Stimulated activated CD4-positive, alpha-beta T cell treated with anti-CD3 and anti-CD28 coated beads, TNF-alpha, amount 100 ng/mL, for 48 hours (primary cell): ENCODE measurements at regions not wholly inside any gene's neighbourhood (a gene's known extent, or its start where the extent isn't known, plus 50 kb on each side); places are given as distances from the start of the nearest gene placed in this dataset.
"Not testable (repeated sequence)": the region's sequence is repeated elsewhere in the genome, so short reads cannot be mapped to it uniquely, and the experiment has no call there.

Experiments used
- DNase-seq, 3 donors: peaks; one replicate each; pipeline ENCODE4 v3.0.0-alpha.2; 2020; ENCODE audit warnings: low read depth in 3 of 3

- no peak for DNase-seq
These were observed 1062.9 kb upstream of the EPHA6 start for GRCh38 chr3:95751509-95751908.

DNA sequence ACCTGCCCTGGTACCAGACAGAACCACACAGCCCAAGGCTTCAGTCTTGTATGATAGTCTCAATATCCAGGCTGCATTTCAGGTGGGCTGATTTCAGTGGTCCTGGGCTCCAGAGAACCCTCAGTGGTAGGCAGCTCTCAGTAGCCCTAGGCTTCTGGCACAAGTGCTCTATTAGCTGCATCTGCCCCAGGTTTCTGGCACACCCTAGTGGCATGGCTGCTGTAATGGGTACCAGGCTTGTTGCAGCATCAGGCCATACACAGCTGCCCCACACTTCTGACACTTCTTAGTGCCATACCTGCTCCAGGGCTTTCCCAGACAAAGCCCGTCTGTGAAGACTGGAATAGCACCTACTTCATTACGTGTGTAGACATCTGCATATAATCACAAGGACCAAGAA lies 1062.2 kb upstream of the EPHA6 start:
- DNase-seq, result no peak

DNA sequence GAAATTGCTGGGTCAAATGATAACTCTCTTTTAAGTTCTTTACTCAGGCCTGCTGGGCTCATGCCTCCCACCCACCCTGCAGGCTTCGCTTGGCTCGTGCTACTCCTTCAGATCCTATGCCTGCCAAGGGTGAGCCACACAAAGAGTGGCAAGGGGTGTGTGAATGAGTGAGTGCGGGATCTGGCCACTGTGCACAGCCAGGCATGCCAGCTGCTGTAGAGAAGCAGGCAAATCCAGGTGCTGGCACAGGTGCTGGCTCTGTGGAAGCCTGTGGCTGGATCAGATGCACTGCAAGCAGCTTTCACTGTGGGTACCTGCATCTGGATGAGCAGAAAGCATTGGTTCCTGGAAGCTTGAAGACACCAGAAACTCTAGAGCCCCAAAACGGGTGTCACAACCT lies 1055.7 kb upstream of the EPHA6 start:
- DNase-seq, result no peak

DNA sequence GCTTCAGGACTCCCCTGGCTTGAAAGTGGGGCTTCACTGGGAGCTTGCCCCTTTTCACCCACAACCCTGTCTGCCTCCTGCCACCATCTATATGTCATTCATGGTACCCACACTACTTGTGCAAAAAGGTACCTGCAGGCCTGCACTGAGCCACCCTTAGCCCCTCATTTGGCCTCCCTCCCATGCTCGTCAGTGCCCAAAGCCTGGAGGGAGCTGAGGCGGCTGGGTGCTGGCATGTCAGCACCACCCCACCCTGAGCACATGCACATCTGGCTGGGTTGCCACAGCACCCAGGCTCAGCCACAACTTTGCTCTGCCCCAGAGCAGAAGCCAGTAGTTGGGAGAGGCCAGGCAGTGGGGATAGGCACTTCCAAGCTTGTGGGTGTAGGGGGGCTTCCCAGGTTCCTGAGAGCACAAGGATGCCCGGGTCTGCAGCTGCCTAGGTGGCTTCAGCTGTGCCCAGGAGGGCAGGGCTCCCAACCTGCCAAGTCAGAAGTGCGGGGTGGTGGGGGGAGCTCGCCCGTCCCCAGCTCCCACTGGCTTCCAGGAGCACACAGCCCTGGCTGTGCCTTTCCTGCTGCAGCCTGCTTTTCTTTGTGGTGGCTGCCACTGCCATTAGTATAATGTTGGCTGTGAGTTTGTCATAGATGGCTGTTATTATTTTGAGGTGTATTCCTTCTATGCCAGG lies 1054.6 kb upstream of the EPHA6 start:
- DNase-seq, result no peak

DNA sequence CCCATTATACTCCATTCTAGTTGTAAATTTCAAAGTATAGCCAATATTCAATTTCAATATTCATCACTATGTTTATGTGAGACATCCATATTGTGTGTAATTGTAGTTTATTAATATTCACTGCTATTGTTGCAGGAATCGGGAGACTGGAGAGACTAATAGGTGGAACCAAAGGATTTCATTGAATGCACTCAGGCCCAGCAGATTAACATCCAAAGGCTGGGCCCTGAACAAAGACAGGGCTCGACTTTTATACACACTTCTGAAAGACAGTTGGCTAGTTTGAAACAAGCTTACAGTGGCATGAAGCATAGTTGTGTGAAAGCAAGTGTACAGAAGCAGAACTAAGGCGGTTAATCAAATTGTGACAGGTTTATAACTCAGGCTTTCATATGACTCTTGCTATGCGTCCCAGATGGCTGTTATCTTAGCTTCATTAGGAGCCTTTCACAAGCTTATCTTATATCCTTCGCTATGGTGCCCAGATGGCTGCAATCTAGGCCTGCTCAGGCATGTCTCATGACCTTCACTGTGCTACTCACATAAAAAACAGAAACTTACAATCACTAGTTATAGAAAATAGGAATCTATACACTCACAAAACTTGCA lies 1038.8 kb upstream of the EPHA6 start:
- no peak for DNase-seq

DNA sequence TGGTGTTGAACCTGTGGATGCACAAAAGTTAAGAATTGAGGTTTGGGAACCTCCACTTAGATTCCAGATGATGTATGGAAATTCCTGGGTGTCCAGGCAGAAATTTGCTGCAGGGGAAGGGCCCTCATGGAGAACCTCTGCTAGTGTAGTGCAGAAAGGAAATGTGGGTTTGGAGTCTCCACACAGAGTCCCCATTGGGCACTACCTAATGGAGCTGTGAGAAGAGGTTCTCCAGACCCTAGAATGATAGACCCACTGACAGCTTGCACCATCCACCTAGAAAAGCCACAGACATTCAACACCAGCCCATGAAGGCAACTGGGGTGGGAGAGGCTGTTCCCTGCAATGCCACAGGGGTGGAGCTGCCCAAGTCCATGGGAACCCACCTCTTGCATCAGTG lies 1032.8 kb upstream of the EPHA6 start:
- no peak for DNase-seq

DNA sequence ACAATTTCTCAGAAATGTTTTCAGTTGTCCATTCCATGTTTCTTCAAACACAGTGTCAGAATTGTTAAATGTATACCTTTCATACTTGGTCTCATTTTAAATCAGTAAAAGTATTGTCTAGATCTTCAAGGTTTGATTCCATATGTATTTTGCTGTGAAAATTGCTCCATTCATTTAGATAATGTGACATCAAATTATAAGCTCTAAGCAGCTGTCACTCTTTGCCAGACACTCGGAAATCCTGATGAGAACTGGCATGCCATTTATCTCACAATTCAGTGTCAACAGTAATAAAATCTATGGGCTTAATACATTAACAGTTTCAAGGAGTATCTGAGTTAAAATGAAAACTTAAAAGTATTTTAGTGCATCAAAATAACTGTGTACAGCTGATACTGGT lies 1025.3 kb upstream of the EPHA6 start:
- DNase-seq, result no peak

DNA sequence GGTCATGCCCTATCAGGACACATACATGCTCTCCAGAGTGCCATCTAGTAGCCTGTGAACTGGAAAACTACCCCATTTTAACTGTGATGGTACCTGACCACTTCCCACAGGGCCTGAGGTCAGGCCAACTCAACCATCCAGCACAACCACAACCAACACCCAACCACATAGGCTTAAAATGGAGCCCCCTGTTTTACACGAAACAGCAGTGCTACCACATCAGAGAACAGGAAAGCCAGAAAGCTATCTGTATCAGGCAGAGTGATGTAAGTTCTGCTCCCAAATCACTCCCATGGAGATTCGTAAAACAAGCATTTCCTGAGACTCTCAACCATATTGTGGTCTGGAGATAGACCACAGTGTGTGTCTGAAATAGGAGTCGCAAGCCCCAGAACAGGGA lies 1017.3 kb upstream of the EPHA6 start:
- DNase-seq, result no peak

GRCh38 chr3:95798628-95799027 lies 1015.8 kb upstream of the EPHA6 start:
- DNase-seq, result no peak

DNA sequence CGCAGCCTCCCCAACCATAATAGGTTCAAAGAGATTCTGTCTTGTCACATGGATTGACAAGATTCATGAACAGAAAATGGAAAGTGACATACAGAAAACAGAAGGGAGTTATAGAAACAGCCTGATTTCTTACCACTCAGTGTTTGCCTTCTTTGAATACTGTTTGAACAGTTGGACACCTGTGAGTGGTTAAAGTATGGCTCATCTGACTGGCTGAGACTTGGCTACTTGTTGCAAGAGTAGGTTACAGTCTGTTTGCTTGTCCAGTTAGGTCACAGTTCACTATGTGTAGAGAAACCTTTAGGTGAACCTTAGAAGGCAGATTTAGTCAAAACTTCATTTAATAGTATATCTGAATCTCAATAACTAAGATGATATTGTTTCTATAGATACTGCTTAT lies 1003.9 kb upstream of the EPHA6 start:
- no peak for DNase-seq

GRCh38 chr3:95813244-95813643 lies 1001.1 kb upstream of the EPHA6 start:
- no peak for DNase-seq

DNA sequence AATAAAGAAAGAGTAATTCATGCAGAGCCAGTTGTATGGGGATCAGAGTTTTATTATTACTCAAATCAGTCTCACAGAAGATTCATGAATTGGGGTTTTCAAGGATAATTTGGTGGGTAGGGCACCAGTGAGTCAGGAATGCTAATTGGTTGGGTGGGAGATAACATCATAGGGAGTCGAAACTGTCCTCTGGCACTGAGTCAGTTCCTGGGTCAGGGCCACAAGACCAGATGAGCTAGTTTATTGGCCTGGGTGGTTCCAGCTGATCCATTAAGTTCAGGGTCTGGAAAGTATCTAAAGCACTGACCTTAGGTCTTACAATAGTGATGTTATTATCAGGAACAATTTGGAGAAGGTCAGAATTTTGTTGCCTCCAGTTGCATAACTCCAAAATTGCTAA lies 998.6 kb upstream of the EPHA6 start:
- DNase-seq, result no peak

GRCh38 chr3:95826419-95826818 lies 988.0 kb upstream of the EPHA6 start:
- DNase-seq, result no peak

GRCh38 chr3:95832146-95832545 lies 982.2 kb upstream of the EPHA6 start:
- no peak for DNase-seq

DNA sequence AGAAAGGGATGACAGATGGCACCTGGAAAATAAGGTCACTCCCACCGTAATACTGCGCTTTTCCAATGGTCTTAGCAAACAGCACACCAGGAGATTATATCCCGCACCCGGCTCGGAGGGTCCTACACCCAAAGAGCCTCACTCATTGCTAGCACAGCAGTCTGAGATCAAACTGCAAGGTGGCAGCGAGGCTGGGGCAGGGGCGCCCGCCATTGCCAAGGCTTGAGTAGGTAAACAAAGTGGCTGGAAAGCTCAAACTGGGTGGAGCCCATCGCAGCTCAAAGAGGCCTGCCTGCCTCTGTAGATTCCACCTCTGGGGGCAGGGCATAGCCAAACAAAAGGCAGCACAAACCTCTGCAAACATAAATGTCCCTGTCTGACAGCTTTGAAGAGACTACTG lies 953.8 kb upstream of the EPHA6 start:
- not testable (repeated sequence) for DNase-seq

DNA sequence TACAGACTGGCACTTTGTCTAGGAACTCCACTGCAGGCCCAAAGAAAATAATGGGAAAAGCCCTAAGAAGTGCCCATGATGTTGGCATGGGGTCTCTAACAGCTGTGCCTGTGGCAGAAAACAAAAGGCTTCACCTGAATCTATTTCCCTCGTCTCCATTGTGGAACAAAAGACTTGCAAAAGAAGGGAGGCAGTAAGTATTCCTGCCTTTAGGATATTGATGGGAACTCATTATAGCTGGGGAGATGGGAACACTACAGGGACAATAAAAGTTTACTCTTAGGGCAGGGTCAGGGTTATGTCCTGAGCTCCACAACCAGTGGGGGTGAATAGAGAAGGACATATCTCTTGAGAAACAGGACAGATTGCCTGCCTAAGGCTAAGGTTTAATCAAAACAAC lies 930.6 kb upstream of the EPHA6 start:
- no peak for DNase-seq

DNA sequence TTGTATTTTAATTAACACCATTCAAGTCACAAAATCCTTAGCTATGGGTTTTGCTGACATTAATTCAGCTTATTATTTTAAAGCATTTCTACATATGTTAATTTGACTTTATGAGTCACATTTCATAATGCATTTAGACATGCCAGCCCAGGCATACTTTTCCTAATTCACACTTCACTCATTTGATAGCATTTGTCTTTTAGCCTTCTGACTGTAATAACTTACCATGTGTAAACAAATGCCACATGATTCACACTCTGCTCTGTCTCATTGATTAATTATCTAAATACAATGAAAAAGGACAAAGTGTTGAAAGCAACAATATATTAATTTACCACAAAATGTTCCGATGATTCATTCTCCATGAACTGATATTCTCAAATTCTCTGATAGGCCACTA lies 927.8 kb upstream of the EPHA6 start:
- no peak for DNase-seq

DNA sequence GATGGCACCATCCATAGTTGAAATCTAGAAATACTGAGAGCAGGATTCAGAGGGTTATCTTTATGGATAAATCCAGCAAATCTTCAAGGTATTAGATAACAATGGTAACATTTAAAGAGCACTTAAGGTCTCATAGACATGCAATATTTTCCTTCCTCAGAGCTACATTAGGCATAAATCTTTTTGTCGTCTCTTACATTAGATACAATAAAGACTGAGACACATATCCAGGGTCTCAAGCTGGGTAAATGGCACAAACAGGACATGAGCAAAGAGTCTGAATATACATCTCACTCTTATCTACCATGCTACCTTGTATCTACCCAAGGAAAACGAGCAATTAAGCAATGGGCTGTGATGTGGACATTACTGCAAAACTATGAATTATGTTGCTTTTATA lies 927.3 kb upstream of the EPHA6 start:
- no peak for DNase-seq

- DNase-seq, result no peak
These were observed 919.6 kb upstream of the EPHA6 start for GRCh38 chr3:95894820-95895219.

GRCh38 chr3:95899494-95899893 lies 914.9 kb upstream of the EPHA6 start:
- DNase-seq, result no peak

DNA sequence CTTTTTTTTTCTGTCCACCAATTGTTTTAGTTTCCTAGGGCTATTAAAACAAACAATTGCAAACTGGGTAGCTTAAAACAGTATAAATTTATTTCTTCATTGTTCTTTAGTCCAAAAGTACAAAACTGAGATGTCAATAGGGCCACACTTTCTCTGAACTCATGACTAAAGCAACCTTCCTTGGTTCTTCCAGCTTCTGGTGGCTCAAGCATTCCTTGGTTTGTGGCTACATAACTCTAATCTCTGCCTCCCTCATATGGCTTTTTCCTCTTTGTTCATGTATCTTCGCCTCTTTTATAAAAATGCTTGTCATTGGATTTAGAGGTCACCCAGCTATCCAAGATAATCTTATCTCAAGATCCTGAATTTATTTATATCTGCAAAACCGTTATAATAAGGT lies 914.5 kb upstream of the EPHA6 start:
- DNase-seq, result no peak

DNA sequence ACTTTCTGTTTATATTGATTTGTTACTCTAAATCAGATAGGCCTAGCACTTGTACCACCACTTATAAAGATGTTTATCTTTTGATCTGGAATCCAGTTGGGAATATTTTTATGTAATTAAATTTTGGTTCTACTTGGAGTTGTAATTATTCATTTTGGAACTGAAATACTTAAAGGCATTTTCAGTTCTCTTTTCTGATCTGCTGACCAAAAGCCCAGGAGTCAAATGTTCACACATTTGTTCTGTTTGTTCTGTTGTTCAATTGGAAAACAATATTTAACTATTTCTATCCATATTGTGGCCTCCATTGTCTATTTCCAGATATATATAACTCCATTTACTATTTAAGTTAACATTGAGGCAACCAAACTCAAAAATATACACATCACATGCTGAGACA lies 912.4 kb upstream of the EPHA6 start:
- DNase-seq, result no peak

DNA sequence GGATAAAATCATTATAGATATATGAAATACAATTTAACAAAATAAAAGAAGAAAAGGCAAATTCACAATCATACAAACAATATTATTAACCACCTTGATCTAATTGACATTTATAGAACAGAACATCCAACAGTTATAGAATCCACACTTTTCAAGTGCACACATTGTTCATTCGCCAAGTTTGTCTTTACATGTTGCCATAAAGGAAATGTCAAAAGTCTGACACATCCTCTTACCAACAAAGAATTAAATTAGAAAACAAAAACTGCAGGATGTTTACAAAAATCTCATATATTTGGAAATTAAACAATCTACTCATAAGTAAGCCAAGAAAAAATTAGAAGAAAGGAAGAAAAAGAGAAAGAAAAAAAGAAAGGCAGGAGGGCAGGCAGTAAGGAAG lies 909.2 kb upstream of the EPHA6 start:
- no peak for DNase-seq

DNA sequence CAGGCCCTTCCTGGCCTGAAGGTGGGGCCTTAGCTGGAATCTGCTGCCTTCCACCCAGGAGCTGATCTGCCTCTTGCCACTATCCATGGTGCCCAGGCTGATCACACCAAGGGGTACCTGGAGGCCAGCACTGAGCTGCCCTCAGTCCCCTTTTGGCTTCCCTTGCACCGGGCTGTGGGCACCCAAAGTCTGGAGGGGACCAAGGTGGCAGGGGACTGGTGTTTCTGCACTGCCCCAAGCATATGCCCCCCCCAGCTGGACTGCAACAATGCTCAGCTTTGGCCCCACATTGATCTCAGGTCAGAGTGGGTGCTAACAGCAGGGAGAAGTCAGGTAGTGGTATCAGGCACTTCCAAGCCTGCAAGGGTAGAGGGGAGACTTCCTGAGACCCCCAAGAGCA lies 902.6 kb upstream of the EPHA6 start:
- no peak for DNase-seq
